Activated T-cell treated with anti-CD3 and anti-CD28 coated beads for 1 hour (primary cell): ENCODE measurements at regions not wholly inside any gene's neighbourhood (a gene's known extent, or its start where the extent isn't known, plus 50 kb on each side); places are given as distances from the start of the nearest gene placed in this dataset.
"Not testable (repeated sequence)": the region's sequence is repeated elsewhere in the genome, so short reads cannot be mapped to it uniquely, and the experiment has no call there.

Experiments used
- DNase-seq: peaks from one replicate; pipeline ENCODE4 v3.0.0-alpha.2; 2020; ENCODE audit warnings: low read depth

DNA sequence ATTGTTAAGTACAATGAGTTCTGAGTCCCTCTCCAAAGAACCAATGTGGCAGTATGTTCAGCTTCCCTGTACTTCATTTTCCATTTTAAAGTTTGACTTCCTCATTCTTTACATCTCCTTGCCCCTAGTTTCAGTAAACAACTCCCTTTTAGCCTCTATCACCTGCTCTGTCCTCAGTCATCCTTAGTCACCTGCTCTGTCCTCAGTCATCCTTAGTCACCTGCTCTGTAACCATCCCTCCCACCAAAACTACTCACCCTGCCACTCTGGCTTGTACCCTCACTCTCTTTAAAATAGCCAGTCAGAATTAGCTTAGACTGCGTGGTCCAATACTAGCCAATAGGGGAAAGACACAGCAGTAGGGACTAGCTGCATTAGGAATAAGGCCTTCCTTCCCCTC is 259.9 kb upstream of the TBL1XR1 start:
- DNase-seq = not testable (repeated sequence)

GRCh38 chr3:177459401-177459800 is 262.1 kb upstream of the TBL1XR1 start:
- no peak for DNase-seq

DNA sequence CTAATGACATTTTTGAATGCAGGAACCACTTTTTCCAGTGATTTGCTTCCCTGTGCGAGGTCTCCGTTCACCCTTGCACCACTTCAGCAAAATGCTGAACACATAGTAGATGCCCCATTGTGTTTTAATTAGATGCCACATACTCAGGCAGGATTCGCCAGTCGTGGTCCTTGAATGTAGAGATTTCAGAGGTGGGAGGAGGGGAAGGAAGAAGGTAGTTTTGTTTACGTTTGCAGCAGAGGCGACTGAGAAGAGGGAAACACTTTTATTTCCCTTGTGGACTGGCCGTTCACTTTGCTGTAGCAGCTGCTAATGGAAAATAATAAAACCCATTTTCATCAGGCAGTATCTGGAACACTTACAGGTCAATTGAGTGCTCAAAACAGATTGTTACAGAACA is 262.8 kb upstream of the TBL1XR1 start:
- no peak for DNase-seq

DNA sequence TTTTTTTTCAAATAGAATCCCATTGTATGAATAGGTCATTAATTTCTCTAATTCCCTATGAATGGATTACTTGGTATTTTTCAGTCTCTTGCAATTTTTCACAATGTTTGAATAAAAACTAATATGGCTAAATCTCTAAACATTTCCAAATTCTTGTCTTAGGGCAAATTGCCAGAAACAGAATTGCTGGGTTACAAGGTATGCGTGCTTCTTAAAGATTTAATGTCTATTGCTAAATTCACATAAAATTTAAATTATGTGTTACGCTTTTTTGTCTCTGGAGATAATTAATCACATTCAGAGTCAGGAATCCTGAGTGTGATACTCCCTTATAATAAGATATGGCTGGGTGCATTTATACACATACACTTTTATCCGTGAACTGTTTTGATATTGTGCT is 264.5 kb upstream of the TBL1XR1 start:
- DNase-seq = no peak

DNA sequence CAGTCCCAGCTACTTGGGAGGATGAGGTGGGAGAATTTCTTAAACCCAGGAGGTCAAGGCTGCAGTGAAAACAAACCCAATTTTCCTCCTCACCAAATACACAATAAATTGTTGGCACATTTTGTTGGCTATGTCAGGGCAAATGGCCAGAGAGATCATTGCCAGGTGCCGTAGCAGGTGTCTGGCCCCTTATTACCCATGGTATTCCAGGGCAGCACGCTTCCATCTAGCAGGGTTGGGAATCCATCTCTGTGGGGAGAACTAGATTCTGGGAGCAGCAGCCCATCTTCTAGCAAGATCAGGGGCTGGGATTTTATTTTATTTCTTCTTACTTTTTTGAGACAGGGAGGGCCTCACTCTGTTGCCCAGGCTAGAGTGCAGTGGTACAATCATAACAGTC is 266.1 kb upstream of the TBL1XR1 start:
- DNase-seq = not testable (repeated sequence)

GRCh38 chr3:177463863-177464262 is 266.6 kb upstream of the TBL1XR1 start:
- no peak for DNase-seq

- DNase-seq = no peak
Observed at GRCh38 chr3:177464392-177465256, 267.3 kb upstream of the TBL1XR1 start.

DNA sequence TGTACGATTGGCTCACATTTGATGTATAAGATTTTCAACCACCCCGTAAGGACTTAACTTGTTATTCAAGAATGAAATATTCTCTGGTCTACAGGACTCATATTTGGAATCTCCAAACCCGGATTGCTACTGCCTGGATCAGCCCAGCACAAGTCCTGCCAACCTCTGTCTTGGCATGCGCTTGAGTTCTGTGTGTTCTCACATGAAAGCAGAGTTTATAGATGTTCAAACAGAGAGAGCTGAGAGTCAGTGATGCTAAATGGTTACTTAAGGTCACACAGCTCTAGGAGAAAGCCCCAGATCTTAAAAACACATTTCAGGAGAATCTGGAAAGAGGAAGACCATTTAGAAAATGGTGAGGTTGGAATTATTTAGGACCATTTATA is 268.0 kb upstream of the TBL1XR1 start:
- DNase-seq = no peak

DNA sequence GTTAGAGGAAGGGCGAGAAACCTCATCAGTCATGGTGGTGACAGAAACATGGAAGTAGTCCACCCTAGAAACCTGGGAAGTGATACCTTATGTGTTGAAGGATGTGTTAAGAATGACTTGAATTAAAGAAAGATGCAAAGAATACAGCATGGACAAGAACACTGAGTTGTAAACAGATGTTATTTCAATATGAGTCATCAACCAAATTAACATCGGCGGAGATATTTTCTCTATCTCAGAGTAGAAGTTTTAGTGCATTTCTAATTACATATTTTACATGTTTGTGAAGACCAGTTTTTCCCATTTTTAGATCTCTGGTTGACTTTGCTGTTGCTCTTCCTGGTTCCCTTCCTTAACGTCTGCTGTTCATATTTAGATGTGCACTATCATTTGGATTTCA is 268.8 kb upstream of the TBL1XR1 start:
- no peak for DNase-seq

DNA sequence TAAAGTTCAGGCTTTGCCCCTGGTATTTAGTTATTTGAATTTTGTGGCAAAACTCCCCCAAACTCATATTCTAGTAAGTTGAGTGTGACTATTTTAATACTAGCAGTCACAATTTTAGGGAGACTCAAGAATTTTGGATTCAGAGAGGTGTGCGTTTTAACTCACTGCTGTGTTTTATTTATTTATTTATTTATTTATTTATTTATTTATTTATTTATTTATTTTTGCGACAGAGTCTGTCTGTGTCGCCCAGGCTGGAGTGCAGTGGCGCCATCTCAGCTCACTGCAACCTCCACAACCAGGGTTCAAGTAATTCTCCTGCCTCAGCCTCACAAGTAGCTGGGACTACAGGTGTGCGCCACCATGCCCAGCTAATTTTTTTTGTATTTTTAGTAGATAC is 269.3 kb upstream of the TBL1XR1 start:
- not testable (repeated sequence) for DNase-seq

DNA sequence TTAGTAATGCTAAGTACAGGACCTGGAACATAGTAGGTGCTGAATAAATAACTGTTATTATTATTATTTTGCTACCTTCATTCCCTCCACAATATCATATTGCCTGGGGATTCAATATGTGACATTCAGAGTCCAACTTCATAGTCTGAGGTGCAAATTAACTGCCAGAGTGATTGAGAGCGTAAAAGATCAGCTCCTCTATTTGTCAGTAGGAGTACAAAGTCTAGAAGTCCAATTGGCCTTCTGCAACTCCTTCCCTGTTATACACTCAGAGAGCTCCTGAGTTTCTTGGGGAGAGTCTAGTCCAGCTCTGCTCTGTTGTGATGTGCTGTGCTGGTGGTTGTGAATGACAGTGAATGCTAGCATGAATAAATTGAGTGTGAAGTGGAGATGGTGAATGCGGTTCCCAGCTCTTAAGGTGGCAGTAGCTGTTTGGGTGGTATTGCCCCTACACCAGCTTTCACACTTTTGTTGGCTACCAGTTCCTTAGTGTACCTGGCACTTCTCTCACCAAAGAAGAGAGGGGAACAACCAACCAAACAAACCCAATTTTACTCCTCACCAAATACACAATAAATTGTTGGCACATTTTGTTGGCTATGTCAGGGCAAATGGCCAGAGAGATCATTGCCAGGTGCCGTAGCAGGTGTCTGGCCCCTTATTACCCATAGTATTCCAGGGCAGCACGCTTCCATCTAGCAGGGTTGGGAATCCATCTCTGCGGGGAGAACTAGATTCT is 270.1 kb upstream of the TBL1XR1 start:
- DNase-seq = no peak

DNA sequence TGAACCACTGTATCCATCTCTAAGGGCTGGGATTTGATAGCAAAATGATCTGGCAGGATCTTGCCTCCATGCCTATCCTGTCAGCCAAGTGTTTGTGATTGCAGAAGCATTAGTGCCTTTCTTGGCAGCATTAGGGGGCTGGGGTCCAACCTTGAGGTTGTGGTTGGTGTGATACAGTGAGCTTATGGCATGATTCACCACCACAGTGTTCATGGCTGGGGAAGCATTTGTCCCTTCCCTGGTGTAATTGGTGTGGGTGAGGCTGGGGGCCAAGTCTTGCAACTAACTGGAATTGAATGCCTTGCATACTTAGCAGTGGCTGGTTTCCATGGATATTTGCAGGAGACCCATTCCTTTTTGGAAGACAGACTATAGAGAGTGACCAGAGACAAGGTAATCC is 271.0 kb upstream of the TBL1XR1 start:
- DNase-seq = no peak

DNA sequence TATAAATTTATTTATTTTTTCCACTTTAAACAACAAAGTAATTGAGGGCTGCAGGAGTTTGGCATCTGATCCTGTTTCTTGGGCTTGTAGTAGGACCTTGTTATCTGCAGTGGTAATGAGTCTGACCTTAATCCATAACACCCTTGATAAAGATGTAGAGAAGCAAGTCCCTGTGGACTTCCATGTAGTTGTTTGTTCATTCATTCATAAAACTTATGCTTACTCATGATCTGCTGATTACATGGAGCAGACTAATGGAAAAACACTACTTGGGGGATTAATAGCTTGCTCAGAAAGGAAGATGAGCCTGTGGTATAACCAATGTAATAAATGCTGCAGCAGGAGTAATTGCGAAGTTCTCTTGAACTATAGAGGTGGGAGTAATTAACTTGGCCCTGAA is 271.5 kb upstream of the TBL1XR1 start:
- DNase-seq = no peak

GRCh38 chr3:177469216-177469615 is 271.9 kb upstream of the TBL1XR1 start:
- no peak for DNase-seq

DNA sequence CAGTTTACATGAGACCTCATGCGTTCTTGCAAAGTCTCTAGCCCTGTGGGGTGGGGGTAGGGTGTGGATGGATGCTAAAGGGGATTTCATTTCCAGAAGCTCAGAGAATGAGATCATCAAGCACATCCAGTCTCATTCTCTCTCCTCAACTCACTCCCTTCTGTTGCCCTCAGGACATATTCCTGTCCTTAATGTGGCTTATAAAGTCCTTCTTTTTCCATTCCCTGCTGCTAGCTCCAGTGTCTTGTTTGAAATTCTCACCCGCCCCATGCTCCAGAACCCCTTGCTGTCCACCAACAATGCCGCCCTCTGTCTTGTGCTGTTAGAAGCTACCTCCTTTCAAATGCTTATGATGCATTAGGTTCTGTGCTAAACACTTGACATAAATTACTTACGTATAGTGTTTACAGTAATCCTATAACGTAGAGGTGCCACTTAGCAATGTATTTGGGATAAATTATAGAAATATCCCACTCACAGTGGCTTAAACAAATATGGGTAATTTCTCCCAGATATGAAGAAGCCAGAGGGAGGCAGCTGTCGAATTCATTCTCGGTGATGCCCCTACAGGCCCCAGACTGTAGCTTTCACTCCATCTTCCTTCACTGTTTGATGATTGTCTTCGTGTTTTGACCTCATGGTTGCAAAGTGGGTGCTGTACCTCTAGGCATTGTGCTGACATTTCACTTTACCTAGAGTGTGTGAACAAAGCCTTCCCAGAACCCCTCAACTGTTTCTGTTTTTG is 273.1 kb upstream of the TBL1XR1 start:
- no peak for DNase-seq

GRCh38 chr3:177471733-177472480 is 274.6 kb upstream of the TBL1XR1 start:
- no peak for DNase-seq

DNA sequence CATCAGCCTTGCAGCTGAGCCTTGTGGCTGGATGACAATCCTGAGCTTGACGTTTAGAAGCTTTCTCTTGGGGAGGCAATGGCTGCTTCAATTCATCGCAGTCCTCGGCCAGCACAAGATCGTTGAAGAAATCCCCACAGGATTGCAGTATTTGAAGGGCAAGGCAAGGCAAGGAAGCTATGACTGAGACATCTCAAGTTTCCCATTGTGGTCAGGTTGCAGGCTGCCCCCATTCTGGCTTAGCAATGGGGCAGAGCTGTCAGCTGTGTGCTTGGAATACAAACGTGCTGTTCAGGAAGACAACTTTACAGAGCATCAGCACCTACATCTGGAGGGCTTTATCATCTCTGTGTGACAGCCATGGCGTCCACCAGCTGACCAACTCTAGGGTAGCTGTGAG is 275.9 kb upstream of the TBL1XR1 start:
- no peak for DNase-seq

GRCh38 chr3:177473903-177474302 is 276.6 kb upstream of the TBL1XR1 start:
- DNase-seq = no peak

DNA sequence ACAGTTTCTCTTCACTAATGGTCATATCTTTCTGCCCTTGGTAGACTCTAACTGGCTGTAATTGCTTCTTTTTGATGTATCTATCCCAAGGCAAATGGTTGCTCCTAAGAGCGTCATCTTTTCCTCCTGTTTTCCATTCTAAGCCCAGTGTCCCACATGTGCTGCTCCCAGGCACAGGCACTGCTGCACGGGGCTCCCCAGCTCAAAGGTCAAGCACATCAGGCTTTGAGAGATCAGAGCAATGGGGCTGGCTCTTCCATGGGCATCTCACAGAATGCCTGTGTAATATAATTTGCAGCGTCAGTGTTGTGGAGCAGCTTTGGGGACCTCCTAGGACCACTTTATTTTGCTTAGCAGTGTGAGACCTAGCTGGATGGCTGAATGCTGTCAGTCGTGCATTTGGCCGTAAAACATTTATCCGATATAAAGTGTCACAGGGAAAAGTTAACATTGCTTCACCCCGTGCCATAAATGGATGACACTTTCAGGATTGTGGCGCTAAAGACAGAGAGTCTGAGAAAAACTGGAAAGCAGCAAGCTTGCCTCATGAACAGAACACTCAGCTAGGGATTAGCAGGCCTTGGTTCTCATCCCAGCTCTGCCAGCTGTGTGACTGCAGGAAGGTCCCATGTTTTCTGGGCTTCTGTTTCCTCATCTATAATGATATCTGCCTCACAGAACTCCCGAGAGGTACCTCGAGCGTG is 277.5 kb upstream of the TBL1XR1 start:
- DNase-seq = no peak

DNA sequence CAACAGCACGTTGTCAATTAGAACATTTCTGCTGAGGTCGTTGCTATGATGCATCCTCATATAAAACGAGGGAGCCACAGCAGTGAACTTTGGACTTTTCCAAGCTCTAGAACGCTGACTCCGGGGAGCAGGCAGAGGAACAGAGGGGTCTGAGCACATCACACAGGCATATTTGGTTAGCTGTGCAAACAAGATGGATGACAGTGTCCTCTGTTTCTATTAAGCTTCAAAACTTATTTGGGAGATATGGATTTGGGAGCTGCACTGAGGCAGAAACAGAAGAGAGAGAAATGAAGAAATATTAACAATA is 278.0 kb upstream of the TBL1XR1 start:
- no peak for DNase-seq

- DNase-seq = no peak
Observed at GRCh38 chr3:177476495-177476894, 279.2 kb upstream of the TBL1XR1 start.
